HepG2 (cell line): ENCODE measurements at regions not wholly inside any gene's neighbourhood (a gene's known extent, or its start where the extent isn't known, plus 50 kb on each side); places are given as distances from the start of the nearest gene placed in this dataset.

Experiments
- ATF3 ChIP-seq: sonication (generic); formaldehyde crosslinking; IDR thresholded peaks from 2 replicates; pipeline ENCODE4 v1.4.0; 2020; ENCODE audit warnings: missing genetic modification reagents
- CREB3 ChIP-seq: sonication (generic); formaldehyde crosslinking; IDR thresholded peaks from 2 replicates; pipeline ENCODE4 v1.5.0; 2020; ENCODE audit warnings: missing genetic modification reagents
- CTCF ChIP-seq: sonication (generic); formaldehyde crosslinking; IDR thresholded peaks from 2 replicates; pipeline ENCODE4 v1.5.0; 2020; ENCODE audit warnings: mild to moderate bottlenecking, missing genetic modification reagents, moderate library complexity
- ESRRA ChIP-seq: sonication (generic); formaldehyde crosslinking; IDR thresholded peaks from 2 replicates; pipeline ENCODE4 v1.5.1; 2020; ENCODE audit warnings: mild to moderate bottlenecking, low read depth, missing genetic modification reagents
- MTF2 ChIP-seq: sonication (generic); formaldehyde crosslinking; IDR thresholded peaks from 2 replicates; pipeline ENCODE4 v1.5.0; 2020; ENCODE audit warnings: missing genetic modification reagents, borderline replicate concordance
- POLR2A ChIP-seq, 2 experiments: IDR thresholded peaks; 2 replicates each; pipeline ENCODE4 v1.6.1; 2011; ENCODE audit warnings: low read depth in 2 of 2, low read length in 2 of 2, mild to moderate bottlenecking in 1 of 2, moderate library complexity in 1 of 2; ENCODE audit not compliant: insufficient read depth in 1 of 2
- SNAI1 ChIP-seq: sonication (generic); formaldehyde crosslinking; IDR thresholded peaks from 2 replicates; pipeline ENCODE4 v1.5.0; 2020; ENCODE audit warnings: mild to moderate bottlenecking, missing genetic modification reagents, borderline replicate concordance
- SNRNP70 ChIP-seq: fragments of 200-400 bp; formaldehyde crosslinking; IDR thresholded peaks from 2 replicates; pipeline ENCODE4 v1.6.1; 2017; ENCODE audit warnings: mild to moderate bottlenecking, low read depth, low read length, moderate library complexity
- ZBTB1 ChIP-seq: sonication (generic); formaldehyde crosslinking; IDR thresholded peaks from 2 replicates; pipeline ENCODE4 v1.4.0; 2020; ENCODE audit warnings: missing genetic modification reagents, borderline replicate concordance
- ZKSCAN8 ChIP-seq: IDR thresholded peaks from 2 replicates; pipeline ENCODE4 v1.6.1; 2016; ENCODE audit warnings: borderline replicate concordance, missing genetic modification reagents, missing compliant biosample characterization
- ZNF251 ChIP-seq: sonication (generic); formaldehyde crosslinking; IDR thresholded peaks from 2 replicates; pipeline ENCODE4 v1.9.0; 2021; ENCODE audit warnings: mild to moderate bottlenecking, missing genetic modification reagents
- ZNF660 ChIP-seq: sonication (generic); formaldehyde crosslinking; IDR thresholded peaks from 2 replicates; pipeline ENCODE4 v1.5.1; 2020; ENCODE audit warnings: mild to moderate bottlenecking, low read depth, missing genetic modification reagents, borderline replicate concordance
- ZSCAN22 ChIP-seq: sonication (generic); formaldehyde crosslinking; IDR thresholded peaks from 2 replicates; pipeline ENCODE4 v1.4.0; 2020; ENCODE audit warnings: mild to moderate bottlenecking, missing genetic modification reagents

GRCh38 chr14:61197416-61197815 lies 83.7 kb downstream of the TMEM30B start:
- TF ChIP-seq CTCF (CRISPR knock-in tag) (no peak), ZSCAN22 (CRISPR knock-in tag) (no peak), MTF2 (CRISPR knock-in tag) (no peak), CREB3 (no peak), SNRNP70 (no peak), SNAI1 (CRISPR knock-in tag) (no peak), ATF3 (CRISPR knock-in tag) (no peak), ESRRA (no peak), ZBTB1 (CRISPR knock-in tag) (no peak), POLR2A (IDR thresholded peaks at IDR 0.05; ENCODE audit: insufficient read depth in 1 of 2, low read depth in 2 of 2, low read length in 2 of 2) (no peak), ZNF251 (CRISPR knock-in tag) (no peak), ZNF660 (CRISPR knock-in tag) (no peak), ZKSCAN8 (CRISPR knock-in tag) (no peak)
